GM21737 (cell line): ENCODE measurements at regions not wholly inside any gene's neighbourhood (a gene's known extent, or its start where the extent isn't known, plus 50 kb on each side); places are given as distances from the start of the nearest gene placed in this dataset.
"Not testable (repeated sequence)": the region's sequence is repeated elsewhere in the genome, so short reads cannot be mapped to it uniquely, and the experiment has no call there.

ENCODE experiments used
- ATAC-seq: cut with Tn5 transposase; IDR thresholded peaks from one replicate; pipeline ENCODE4 v1.9.1; 2021; ENCODE audit warnings: mild to moderate bottlenecking, moderate library complexity; ENCODE audit not compliant: unreplicated experiment

DNA sequence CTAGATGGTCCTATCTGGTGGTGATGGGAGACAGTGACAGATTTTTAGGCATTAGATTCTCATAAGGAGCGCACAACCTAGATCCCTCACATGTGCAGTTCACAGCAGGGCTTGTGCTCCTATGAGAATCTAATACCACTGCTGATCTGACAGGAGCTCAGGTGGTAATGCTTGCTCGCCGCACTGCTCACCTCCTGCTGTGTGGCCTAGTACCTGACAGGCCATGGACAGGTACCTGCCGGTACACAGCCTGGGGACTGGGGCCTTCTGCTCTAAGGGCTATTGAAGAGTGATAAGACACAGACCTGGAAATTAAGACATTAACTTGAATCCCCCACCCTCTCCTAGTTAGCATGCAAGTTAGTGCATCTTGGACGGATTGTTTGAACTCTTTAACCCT lies 64.4 kb downstream of the KLRB1 start:
- ATAC-seq, result not testable (repeated sequence)

GRCh38 chr12:9542827-9543226 lies 64.9 kb downstream of the KLRB1 start:
- ATAC-seq, result not testable (repeated sequence)

DNA sequence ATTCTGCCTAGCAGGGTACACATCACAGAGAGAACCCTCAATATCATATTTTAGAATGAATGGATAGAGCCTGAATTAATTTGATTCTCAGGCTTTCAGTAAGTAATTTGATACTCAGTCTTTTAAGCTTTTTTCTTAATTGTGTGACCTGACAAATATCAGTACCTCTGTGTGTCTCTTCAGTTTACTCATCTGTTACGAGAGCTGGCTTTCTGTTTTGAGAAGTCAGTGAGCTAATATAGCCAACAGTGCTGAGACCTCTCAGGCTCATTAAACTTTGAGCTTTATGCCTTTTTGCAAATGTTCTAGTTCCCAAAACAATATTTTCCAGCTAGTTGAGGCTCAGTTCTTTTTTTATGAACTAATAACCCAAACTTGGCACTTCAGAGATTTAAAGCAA lies 91.8 kb downstream of the KLRB1 start:
- ATAC-seq, result not testable (repeated sequence)

- not testable (repeated sequence) for ATAC-seq
These were observed 95.0 kb downstream of the KLRB1 start for GRCh38 chr12:9512695-9513094.

DNA sequence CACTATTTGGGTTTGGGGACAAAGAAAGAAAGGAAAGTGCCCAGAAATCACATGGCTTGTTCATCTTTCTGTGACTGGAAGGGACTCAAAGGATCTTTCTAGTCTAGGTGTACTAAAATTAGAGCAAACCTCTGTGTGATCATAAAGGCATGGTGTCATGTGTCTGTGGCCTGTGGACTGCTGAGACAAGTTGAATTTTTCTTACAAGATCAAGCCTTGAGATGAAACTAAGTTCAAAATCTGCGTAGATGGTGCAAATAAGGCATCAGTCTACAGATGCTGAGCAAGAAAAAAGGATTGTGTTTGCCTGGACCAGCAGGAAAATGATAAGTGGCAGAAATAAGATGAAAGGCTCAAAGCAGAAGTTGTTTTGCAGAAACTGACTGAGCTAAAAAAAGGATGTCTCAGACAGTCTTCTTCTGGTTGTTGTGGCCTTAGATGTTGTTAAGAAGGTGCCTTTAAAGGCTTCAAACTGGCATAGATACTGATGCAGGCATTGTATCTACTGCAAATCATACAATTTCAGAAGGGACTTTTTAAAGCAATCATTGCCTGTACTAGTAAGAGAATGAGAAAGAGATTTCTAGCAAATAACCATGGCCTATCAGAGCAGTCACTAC lies 97.2 kb downstream of the KLRB1 start:
- ATAC-seq, result not testable (repeated sequence)

GRCh38 chr12:9509464-9510161 lies 98.1 kb downstream of the KLRB1 start:
- no peak for ATAC-seq

- ATAC-seq, result no peak
These were observed 101.0 kb downstream of the KLRB1 start for GRCh38 chr12:9506746-9507145.

- ATAC-seq, result not testable (repeated sequence)
These were observed 104.3 kb downstream of the KLRB1 start for GRCh38 chr12:9503384-9503783.

DNA sequence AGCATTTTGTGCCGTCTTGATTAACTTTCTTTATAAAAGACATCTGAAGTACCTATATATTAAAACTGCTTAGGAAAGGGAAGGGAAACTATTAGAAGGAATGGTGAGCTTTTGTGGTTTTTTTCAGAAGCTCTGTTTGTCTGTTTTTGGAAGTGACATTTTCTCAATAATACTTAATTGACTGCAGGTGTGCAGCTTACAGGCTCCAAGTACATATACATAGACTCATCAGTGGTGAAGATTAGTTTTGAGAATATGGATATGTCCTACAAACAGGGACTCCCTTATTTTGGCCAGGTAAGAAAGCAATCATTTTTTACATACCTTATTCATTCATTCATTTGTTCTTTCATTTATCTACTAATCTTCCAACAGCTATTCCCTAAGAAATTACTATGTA lies 104.9 kb downstream of the KLRB1 start:
- not testable (repeated sequence) for ATAC-seq

DNA sequence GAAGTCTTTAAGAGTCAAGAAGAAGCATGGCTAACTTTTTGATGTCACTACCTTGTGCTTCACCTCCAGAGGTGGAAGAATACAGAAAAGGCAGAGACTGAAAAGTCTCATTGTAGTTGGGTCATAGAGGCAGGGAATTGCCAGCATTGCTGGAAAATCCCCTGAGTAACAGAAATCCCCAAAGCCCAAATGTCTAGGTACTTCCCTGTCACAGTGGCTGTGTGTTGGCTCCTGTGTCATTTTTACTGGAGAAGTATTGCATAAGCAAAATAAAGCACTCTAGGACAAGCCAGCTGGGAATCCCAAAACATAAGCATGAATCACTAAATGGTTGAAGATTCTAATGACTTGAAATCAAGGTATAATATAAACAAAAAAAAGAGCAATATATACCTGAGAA lies 114.4 kb downstream of the KLRB1 start:
- not testable (repeated sequence) for ATAC-seq

DNA sequence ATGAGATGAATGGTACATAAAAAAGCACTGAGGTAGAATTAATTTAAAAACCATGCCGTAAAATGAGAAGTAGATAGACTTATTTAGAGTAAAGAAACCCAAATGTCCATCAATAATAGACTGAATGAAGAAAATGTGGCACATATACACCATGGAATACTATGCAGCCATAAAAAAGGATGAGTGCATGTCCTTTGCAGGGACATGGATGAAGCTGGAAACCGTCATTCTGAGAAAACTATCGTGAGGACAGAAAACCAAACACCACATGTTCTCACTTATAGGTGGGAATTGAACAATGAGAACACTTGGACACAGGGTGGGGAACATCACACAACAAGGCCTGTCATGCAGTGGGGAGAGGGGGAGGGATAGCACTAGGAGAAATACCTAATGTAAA lies 126.4 kb downstream of the KLRB1 start:
- ATAC-seq, result not testable (repeated sequence)

GRCh38 chr12:9474197-9474596 lies 133.5 kb downstream of the KLRB1 start:
- not testable (repeated sequence) for ATAC-seq

DNA sequence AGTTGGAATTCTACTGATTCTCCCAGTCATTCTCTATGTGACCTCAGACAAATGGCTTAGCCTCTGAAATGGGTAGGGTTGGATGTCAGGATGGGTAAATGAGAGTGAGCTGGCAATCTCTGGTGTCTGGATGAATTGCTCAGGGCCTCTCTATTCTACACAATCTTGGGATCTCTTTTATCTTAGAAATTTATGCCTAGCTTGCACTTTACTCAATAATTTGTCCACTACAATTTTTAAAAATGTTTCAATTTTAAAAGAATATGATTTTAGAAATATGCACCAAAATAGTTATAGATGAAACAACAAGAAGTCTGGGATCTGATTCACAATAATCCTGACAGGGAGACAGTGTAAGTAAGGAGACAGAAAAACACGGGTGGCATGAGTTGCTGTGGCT lies 134.1 kb downstream of the KLRB1 start:
- ATAC-seq, result not testable (repeated sequence)

DNA sequence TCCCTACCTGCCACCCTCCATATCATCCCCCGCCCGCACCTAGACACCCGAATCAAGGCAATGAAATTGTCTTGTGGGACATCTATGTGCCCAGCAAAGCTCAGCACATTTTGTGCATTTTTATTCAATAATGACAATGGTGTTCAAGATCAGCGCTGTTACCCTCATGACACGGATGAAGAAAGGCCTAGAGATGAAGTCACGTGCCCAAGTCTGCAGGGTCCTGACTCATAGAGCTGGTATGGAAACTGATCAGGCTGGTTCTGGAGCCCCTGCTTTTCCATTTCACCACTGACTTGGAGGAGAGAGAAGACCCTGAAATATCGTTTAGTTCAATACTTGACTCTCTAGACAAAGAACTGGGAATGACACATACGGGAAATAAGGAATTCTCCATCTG lies 136.2 kb downstream of the KLRB1 start:
- ATAC-seq, result not testable (repeated sequence)

GRCh38 chr12:9470367-9470766 lies 137.3 kb downstream of the KLRB1 start:
- not testable (repeated sequence) for ATAC-seq

DNA sequence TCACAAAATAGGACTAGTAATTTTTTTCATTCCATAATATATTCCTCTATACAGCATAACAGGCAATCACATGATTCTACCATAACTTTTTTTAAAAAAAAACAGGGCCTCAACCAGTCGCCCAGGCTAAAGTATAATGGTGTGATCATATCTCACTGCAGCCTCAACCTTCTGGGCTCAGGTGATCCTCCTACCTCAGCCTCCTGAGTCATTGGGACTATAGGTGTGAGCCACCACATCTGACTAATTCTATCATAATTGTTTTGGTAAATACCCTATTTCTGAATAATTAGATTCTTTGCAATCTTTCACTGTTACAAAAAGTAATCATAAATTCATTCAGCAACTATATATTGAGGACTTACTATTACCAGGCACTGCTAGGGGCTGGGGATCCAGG lies 137.8 kb downstream of the KLRB1 start:
- not testable (repeated sequence) for ATAC-seq

DNA sequence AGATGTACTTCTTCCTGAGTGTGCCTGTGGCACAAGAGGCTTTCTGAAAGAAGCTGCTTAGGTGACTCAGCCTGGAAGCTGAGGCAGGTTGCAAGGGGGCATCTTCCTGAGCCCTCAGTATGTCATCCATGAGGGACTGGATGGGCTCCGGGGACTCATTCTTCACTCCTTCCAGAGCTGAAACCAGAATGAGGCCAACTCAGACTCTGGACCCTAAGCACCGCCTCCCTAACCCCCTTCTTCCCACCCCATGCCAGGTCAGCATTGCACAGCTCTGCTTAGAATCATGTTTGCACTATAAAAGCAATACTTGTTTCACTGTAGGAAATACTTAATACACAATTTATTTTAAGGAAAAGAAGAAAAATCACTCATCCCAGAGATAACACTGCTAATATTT lies 138.3 kb downstream of the KLRB1 start:
- not testable (repeated sequence) for ATAC-seq

GRCh38 chr12:9468998-9469397 lies 138.7 kb downstream of the KLRB1 start:
- not testable (repeated sequence) for ATAC-seq

DNA sequence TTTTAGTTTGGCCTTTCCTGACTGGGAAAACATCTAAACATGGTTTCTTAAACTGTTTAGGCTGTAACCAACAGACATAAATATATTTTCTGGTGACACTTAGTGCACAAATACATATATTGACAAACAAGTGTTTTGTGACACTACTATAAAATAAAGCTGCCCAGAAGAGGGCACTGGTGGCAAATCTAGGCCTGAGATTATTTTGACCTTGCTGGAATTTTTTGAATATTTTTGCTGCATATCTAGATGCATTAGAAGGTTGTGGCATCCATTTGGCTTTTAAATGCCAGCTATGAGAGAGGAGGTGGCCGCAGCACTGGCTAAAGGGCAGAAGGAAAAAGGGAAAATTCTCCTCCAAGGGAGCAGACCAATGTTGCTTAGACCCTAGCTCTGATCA lies 139.6 kb downstream of the KLRB1 start:
- ATAC-seq, result not testable (repeated sequence)

DNA sequence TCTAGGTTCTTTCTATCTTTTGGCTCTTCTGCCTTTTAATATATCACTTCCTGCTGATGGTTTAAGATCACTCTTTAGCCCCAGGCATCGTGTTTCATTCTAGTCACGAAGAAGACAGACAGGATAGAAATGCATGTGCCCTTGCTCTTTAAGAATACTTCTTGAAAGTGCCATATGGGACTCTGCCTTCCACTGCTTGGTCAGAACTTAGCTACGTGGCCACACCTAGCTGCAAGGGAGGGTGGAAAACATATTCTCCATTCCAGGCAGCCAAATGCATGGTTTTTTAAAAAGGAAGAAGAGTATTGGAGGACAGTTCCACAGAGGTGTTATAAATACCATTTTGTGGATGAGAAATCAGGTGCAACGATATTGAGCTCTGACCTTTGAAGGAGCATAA lies 143.3 kb downstream of the KLRB1 start:
- no peak for ATAC-seq

DNA sequence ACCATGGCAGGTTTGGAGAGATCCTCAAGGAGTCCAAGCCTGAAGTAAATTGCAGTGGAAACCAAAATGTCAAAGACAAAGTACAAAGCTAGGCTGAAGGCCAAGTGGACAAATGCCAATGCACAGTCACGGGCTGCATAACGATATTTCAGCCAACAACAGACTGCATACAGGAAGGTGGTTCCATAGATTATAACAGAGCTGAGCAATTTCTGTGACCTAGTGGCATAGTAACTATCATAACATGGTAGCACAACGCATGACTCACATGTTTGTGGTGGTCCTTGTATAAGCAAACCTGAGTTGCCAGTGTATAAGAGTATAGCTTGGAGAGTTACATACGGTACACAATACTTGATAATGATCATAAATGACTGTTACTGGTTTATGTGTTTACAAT lies 152.2 kb downstream of the KLRB1 start:
- ATAC-seq, result not testable (repeated sequence)

GRCh38 chr12:9454021-9454420 lies 153.7 kb downstream of the KLRB1 start:
- not testable (repeated sequence) for ATAC-seq
